NCI-H69 (cell line): ENCODE measurements at regions not wholly inside any gene's neighbourhood (a gene's known extent, or its start where the extent isn't known, plus 50 kb on each side); places are given as distances from the start of the nearest gene placed in this dataset.
A peak's percentile ranks its signal among the peaks of the same experiment; 100 is the strongest.

Source experiments
- DNase-seq: peaks from one replicate; lab custom pipeline; 2025; lab: John Stamatoyannopoulos, UW

DNA sequence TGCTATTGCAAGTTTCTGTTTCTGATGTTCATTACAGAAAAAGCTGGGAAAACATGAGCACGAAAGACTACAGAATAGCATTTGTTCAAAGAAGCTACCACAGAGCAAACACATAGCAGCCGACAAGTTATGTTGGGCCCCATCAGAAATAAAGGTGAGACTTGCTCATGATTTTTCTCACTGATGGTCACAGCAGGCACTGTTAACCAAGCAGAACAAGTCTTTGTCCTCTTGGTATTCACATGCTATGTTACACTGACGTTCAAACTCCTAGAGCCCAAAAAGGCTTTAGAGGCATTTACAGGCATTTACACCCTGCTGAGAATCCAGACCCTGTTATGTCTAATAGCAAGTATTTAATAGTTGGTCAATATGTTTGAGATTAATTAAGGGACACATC, 235.0 kb upstream of the HNMT start:
- peak; percentile 9 for DNase-seq

DNA sequence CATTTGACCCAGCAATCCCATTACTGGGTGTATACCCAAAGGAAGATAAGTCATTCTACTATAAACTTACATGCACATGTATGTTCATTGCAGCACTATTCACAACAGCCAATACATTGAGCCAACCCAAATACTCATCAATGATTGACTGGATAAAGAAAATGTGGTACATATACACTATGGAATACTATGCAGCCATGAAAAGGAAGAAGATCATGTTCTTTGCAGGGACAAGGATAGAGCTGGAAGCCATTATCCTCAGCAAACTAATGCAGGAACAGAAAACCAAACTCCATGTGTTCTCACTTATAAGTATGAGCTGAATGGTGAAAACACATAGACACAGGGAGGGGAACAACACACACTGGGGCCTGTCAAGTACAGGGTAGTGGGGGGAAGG, 226.7 kb upstream of the HNMT start:
- DNase-seq = no peak

DNA sequence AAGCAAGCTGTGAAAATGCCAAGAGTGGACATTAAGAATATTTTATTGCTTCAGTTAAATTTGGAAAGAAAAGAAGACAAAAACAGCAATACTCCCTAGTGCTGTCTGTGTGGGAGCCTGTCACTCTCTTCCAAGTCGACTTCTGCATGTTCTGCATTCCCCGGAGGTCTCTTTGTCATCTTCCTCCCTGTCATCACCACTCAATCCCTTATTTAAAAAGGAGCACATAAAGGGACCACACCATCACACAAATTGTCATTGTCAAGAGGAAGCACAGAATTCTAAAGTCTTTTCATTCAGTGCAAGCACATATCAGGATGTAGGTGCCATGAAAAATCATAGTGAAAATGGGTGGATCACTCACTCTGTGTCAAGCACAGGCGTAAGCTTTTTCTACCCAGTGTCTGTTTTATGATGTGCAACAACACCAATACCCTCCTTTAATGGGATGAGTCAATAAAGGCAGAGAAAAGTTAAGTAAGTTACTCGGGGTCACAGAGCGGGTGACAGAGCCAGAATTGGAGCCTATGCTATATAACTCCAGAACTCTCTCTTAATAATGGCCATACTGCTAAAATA, 222.4 kb upstream of the HNMT start:
- DNase-seq = no peak

DNA sequence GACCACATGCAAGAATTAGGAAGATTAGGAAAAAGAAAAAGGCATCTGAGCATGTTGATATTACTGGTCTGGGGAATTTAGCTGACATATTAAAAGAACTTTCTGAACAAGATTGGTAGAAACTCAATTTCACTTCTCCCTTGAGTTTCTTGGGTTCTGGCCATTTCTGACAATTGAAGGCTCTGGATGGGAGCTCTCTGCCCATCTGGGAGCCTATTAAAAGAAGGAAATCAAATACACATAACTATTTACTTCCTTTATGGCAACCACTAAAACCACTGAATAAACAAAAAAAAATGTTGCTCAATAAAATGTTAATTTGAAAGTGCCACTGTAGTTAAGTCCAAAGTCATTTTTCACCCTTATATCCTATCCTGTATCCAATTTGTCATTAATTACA, 216.8 kb upstream of the HNMT start:
- DNase-seq = no peak

DNA sequence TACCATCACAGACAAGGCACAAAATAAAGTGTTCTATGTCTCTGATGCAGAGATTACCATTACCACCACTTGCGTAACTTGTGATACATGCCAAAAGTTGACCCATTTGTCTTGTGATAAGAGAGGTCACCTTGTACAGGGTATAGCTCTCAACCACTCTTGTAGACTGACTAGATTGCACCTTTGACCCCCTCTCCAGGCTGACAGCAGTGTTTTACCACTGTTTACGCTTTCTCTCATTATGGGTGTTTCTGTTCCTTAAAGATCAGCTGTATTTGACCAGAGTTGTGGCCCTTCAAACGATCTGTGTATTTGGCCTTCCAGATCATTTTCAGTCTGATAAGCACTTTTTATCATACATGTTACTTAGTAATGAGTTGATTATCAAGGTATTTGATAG, 215.7 kb upstream of the HNMT start:
- DNase-seq = no peak

DNA sequence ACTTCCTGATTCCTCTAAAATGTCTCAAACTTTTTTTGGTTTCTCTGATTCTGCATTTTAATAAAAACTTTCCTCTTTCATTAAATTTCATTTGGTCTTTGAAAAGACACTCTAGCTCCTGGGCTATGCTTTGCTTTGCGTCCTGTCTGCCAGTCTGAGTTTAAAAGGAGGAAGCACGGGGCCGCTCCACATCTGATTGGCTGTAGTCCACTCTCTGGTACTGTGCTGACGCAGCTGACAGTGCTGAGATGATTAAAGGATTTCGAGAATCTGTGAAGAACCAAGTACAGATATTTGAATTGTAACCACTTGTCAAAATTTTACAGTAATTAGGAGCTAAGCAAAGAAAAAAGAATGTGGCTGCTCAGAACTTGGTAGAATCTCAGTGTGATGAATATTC, 199.6 kb upstream of the HNMT start:
- DNase-seq = no peak

DNA sequence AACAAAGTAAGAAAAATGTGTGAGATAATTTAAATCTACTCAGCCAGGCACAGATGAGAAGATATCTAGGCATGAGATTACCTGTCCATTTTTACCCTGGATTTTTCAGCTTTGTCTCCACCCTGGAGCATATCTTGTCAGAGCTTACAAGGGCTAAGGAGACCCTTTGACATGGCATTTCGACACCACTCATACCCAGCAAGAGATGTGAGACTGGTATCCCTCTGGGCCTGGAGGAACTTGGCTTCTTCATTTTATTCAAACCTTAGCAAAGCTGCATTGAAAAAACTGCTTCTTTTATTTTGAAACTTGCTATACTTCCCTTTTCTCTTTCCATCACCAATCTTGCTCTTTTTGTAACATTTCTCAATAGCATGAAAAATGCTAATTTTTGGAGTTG, 194.9 kb upstream of the HNMT start:
- no peak for DNase-seq

DNA sequence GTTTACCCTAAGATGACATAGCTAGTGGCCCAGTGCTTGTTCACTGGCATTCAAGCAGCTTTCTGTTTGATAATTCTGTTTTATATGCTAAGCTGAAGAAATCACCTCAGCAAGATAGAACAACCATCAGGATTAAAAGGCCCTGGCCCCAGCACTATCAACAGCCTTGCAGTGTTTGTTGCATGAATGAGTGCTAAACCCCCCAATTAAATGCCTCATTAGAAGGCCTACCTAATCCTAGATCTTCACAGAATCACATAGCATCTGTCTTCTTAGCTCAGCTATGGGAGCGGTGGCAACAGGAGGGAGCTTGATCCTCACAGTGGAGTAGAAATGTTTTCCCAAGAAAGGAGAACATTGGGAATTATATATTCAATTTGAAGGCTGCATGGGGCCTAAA, 194.1 kb upstream of the HNMT start:
- no peak for DNase-seq

DNA sequence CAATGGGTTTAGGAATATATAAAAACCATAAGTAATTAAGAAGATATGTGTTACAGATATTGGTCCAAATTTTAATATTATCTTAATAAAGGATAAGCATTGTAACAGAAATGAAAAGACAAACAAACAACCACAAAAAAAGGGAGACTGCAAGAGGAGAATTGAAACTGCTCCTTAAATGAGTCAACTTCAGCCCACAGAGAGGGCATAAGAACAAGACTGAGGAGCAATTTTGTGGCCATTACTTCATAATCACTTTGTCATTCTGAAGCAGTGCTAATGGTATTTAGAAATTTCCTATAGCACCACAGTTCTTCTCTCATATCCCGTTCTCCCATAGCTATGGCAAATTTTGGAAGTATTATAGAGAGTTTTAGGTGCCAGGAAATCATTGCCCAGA, 193.2 kb upstream of the HNMT start:
- DNase-seq = no peak

DNA sequence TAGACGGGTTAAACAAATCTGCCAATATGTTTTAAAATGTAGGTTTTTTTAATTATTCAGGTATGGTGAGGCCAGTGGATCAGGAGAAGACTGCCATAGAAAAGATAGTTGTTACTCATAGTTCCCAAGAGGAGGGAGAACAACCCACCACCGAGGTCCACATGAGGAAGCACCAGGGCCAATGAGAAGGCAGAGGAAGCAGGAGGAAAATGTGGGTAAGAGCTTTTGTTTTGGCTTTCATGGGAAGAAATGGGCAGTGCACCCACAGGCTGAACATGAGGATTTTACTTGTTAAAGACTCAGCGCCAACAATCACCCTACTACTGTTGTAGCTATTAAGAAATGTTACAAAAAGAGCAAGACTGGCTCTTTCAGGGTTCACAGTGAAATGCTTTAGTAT, 191.8 kb upstream of the HNMT start:
- no peak for DNase-seq

DNA sequence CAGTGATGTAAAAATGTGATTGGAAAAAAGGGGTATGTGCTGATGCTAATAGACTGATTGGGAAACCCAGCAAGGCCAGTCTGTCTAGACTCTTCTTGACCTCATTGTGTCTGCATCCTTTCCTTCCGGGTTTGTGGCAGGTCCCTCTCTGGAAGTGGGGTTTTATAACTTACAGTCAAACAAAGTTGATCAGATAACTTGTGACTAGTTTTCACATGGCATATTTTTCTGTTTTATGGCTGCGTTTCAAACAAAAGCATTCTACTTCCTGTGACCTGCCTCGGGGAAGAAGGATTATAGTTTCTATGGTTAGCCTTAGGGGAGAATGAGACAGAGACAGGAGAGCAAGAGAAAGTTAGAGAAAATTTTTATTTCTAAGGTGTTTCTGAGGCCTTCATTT, 188.7 kb upstream of the HNMT start:
- no peak for DNase-seq

DNA sequence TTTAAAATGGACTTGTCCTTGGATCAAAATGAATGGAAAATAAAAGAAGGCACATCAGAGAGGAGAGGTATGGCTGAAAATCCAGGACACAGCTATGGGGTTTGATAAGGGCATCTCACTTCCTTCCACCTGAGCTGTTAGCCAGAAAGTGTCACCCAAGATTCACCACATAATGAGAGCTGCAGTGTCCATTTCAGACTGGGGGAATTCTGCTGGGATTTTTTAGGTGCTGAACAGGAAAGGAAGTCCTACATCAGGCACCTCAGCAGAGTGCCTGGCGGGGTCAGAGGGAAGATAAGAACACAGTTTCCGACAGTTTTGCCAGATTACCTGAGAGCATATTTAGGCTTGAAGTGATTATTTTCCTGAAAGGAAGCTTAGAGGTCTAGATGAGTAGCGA, 187.6 kb upstream of the HNMT start:
- DNase-seq = no peak

DNA sequence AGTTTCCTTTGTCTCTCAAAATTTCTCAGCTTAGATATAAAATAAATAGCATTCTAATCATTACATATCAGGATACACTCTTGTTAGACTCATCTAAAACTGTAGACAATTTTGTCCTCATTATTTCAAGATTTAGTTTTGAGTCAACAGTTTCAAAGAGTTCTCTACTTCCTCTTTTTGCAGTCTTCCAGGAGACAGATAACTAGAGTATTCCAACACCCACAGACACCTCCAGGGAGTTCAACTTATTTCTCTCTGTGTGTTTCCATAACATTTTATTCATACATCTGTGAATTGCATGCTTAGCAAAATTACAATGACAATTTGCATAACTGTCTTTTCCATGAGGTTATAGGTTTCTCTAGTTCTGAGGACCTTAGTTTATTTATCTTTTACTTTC, 166.6 kb upstream of the HNMT start:
- DNase-seq = no peak

DNA sequence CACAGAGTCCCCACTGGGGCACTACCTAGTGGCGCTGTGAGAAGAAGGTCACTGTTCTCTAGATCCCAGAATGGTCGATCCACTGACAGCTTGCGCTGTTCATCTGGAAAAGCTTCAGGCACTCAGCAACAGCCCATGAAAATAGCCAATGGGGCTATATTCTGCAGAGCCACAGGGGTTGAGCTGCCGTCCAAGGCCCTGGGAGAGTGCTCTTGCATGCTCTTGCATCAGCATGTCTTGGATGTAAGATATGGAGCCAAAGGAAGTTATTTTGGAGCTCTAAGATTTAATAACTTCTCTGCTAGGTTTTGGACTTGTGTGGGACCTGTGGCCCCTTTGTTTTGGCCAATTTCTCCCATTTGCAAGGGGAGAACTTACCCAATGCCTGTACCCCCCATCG, 164.7 kb upstream of the HNMT start:
- no peak for DNase-seq

DNA sequence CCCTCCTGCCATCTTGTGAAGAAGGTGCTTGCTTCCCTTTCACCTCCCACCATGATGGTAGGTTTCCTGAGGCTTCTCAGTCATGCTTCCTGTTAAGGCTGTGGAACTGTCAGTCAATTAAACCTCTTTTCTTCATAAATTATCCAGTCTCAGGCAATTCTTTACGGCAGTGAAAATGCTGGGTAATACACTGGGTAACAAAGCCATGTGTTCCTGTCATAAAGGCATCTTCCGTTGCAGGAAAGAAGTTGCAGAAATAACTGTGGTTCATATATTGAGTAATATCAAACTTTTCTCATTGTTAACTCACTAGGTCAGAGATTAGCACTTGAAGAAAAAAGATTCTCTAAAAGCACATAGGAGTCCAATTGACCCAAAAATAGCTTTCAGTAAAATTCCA, 163.9 kb upstream of the HNMT start:
- no peak for DNase-seq

DNA sequence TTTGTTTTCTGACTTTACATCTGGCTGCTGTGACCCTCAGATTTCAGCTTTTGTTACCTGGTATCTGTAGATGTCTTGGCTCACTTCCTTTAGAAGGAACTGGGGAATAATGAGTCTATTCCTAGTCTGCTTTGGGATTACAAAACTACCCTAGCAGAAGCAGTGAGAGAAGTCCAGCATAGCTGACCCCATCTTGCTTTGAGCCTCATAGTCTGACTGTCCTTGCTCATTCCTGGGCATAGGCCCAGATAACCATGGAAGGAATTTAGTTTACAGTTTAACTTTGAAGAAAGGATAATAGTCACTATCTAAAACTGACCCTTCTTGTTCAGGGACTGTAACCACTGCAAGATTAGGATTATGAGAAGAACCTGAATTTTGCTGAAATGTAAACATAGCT, 163.0 kb upstream of the HNMT start:
- DNase-seq = no peak

DNA sequence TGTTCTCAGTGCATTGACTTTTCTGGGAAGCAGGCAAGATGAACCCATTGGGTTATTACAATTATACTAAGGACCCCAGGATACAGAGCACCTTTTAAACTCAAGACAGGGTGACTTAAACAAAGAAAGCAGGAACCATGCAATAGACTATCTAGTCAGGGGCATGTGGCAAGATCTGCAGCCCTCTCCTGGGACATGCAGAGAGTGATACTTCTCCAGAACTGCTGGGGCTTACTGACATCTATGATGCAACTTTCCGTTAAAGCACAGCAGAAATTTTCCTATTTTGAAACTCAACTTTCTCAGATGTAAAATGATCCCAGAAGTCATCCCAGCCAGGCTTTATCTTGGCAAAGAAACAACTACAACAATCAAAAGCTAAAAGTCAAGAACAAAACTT, 162.2 kb upstream of the HNMT start:
- no peak for DNase-seq

DNA sequence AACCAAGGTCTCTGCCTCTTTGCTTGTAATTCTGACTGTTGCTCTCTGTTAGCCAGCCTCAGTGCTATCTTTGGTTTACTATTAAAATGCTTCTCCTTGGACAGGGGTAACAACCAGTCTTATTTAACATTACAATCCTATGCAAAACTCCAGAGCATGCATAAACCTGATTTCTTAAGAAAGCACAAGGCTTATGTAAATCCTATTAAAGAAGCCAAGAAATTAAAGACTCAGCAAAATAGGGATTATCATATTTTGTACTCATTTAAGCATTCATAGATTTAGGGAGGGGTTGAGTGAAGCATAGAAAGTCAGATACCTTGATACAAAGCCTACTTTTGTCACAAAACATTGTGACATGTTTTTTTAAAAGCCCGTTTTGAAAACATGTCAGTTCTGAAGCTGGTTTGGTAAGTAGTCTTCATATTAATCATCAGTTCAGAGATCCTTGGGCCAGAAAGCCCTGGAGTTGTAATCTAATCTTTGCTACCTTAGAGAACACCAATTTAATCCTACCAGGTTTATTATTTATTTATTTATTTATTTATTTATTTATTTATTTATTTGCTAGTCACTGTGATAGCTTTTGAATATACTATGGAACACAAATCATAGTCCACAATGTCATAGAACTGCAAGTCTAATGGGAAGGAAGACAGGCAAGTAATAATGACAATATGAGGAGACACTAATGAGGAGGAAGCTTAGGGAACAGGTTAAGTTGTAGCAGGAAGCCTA, 158.0 kb upstream of the HNMT start:
- DNase-seq = no peak

DNA sequence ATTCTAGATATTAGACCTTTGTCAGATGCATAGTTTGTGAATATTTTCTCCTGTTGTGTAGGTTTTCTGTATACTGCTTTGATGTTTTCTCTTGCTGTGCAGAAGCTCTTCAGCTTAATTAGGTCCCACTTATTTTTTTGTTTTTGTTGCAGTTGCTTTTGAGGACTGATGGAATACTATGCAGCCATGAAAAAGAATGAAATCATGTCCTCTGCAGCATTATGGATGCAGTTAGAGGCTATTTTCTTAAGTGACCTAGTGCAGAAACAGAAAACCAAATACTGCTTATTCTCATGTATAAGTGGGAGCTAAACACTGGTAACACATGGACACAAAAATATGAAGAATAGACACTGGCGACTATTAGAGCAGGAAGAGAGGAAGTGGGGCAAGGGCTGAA, 155.0 kb upstream of the HNMT start:
- no peak for DNase-seq

DNA sequence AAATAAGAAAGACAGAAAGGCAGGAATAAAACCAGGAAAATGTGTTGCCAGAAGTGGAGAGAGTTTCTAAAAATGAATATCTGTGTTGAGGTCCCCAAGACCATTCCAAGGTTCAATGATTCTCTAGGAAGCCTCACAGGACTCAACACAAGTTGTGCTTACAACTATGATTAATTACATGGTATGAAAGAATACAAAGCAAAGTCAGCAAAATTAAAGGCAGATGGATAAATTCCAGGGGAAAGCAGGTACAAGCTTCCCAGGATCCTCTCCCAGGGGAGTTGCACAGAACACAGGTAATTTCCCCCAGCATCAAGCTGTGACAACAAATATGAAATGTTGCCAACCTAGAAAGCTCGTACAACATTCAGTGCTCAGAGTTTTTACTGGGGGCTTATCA, 154.4 kb upstream of the HNMT start:
- peak; percentile 18 for DNase-seq

DNA sequence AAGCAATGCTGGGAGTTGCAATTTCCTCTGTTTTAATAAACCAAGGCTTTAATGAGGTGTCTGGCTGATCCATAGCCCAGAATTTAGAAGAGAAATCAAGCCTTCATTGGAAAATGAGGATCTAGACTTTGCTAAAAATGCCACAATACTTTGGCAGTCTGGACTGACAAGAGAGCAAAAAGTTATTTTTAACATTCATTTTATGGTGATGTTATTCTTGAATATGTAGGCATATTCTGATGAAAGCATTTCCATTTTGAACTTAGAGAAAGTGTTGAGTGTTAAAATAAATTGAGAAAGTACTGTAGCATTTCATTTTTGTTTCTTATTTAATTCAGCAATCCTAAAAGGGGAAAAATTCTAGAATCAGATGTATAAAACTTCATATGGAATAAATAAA, 151.8 kb upstream of the HNMT start:
- no peak for DNase-seq

DNA sequence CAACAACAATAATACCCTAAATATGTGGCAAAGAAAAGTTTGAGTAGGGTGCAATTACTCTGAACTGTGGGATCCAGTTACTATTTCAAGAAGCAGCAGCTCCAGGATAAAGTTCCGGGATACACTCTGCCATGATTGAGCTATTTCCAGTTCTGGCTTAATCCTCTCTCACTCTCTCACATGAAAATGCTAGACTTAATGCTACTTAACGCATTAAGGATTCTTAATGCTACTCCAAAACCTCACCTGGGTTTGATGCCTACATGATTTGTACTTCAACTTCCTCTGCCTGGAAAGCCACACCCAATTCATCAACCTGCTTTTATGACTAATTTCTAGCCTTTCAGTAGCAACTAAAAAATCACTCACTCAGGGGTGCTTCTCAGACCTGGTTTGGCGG, 151.1 kb upstream of the HNMT start:
- DNase-seq = no peak

DNA sequence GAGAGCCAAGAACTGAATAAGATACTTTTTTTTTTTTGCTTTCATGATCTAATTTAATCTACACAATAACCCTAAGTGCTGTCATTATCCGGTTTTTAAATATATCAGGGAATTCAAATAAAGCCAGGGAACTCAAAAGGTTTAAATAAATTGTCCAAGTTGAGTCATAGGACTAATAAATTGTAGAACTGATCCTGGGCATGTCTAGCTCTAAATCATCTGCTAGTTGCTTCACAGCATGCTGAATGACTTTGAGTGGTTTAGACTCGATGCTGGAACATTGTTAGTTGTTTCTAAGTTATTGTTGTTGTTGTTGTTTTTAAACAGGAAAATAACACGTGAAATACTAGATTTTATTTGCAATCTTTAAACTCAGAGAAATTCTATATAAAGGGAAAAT, 147.2 kb upstream of the HNMT start:
- DNase-seq = no peak

DNA sequence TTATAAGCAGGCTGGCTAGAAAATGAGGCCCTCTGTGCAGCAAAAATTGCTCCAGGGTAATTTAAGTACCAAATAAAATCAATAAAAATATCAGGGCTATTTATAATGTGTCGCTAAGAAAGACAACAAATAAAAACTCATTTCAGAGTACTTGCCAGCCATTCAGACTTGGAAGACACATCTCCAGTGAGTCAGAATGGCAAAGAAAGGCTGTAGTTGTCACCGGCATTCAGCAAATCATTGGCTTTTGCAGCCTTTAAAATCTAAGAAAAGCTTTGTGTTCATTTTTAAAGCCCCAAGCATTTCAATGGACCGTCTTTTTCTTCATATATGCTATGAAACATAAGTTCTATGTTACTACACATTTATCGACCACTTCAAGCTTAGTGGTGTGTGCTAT, 141.1 kb upstream of the HNMT start:
- no peak for DNase-seq
